Activated naive CD4-positive, alpha-beta T cell treated with anti-CD3 and anti-CD28 coated beads, Interleukin-2, amount 50 U/mL, for 24 hours (primary cell): ENCODE measurements at regions not wholly inside any gene's neighbourhood (a gene's known extent, or its start where the extent isn't known, plus 50 kb on each side); places are given as distances from the start of the nearest gene placed in this dataset.
"Not testable (repeated sequence)": the region's sequence is repeated elsewhere in the genome, so short reads cannot be mapped to it uniquely, and the experiment has no call there.

Source experiments
- H3K27ac Mint-ChIP-seq: one replicate; pipeline ENCODE4 v1.8.0; 2021; ENCODE audit warnings: mild to moderate bottlenecking, mixed read lengths
- H3K27me3 Mint-ChIP-seq: one replicate; pipeline ENCODE4 v1.8.0; 2021; ENCODE audit warnings: mixed read lengths
- H3K36me3 Mint-ChIP-seq: one replicate; pipeline ENCODE4 v1.8.0; 2021; ENCODE audit warnings: mixed read lengths
- H3K4me1 Mint-ChIP-seq: one replicate; pipeline ENCODE4 v1.8.0; 2021; ENCODE audit warnings: mixed read lengths
- H3K4me3 Mint-ChIP-seq: one replicate; pipeline ENCODE4 v1.8.0; 2021; ENCODE audit warnings: mild to moderate bottlenecking, mixed read lengths
- H3K9me3 Mint-ChIP-seq: one replicate; pipeline ENCODE4 v1.8.0; 2021; ENCODE audit warnings: mixed read lengths

- H3K9me3 Mint-ChIP-seq, result peaks cover 5% of the 10 kb centered on the region
- H3K27me3 Mint-ChIP-seq, result no peaks in the 10 kb centered on the region
- H3K27ac Mint-ChIP-seq, result no peak overlapping the region
- H3K4me3 Mint-ChIP-seq, result no peak overlapping the region
- H3K4me1 Mint-ChIP-seq, result no peaks in the 10 kb centered on the region
- H3K36me3 Mint-ChIP-seq, result no peaks in the 10 kb centered on the region
These were observed 162.4 kb downstream of the PCDH20 start for GRCh38 chr13:61253105-61253877.

- no peaks in the 10 kb centered on the region for H3K4me1 Mint-ChIP-seq
- no peak overlapping the region for H3K27ac Mint-ChIP-seq
- no peaks in the 10 kb centered on the region for H3K27me3 Mint-ChIP-seq
- no peaks in the 10 kb centered on the region for H3K9me3 Mint-ChIP-seq
- H3K4me3 Mint-ChIP-seq, result no peak overlapping the region
- no peaks in the 10 kb centered on the region for H3K36me3 Mint-ChIP-seq
These were observed 163.4 kb downstream of the PCDH20 start for GRCh38 chr13:61252213-61252612.

DNA sequence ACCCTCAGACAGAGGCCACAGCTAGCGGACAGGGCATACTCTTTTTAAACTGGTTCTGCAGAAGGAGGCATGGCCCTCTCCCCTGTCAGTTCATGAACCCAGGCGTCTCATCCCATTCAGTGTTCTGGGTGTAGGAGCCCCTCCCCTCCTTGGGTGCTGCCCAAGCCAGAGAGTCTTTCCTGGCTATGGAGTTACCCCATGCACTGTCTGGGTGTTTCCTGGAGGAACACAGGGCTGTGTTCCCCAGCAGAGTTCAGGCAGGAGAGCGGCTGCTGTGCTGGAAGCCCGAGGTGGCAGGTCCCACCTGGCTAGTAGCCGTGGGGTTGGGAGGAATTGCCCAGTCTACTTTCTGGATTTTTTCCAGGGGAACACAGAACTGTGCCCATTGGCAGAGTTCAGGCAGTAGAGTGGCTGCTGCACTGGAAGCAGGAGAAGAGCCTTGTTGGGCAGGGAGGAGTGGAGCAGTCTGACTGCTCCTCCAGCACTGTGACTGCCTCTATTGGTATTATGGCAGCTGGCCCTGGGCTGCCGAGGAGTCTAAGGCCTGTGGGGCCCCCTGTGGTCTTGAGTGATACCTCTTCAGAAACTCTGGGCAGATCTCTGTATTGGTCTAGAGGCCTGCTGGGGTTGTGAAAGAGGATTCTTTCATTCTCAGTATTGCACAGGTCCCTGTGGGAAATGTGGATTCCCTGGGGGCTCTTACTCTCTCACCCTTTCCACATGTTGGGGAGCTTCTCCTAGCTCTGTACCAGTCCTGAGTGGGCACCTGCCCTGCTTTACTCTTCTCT is 168.3 kb downstream of the PCDH20 start:
- H3K36me3 Mint-ChIP-seq, result no peaks in the 10 kb centered on the region
- peaks cover 16% of the 10 kb centered on the region for H3K9me3 Mint-ChIP-seq
- no peak overlapping the region for H3K27ac Mint-ChIP-seq
- no peaks in the 10 kb centered on the region for H3K4me1 Mint-ChIP-seq
- no peaks in the 10 kb centered on the region for H3K27me3 Mint-ChIP-seq
- no peak overlapping the region for H3K4me3 Mint-ChIP-seq

DNA sequence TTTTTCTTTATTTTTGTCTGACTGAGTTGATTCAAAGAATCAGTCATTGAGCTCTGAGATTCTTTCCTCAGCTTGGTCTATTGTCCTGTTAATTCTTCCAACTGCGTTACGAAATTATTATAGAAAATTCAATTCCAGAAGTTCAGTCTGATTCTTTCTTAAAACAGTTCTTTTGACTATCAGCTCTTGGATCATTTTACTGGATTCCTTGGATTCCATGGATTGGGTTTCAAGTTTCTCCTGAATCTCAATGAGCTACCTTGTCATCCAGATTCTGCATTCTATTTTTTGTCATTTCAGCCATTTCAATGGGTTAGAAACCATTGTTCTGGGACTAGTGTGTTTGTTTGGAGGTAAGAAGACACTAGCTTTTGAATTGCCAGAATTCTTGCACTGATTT is 169.3 kb downstream of the PCDH20 start:
- Mint-ChIP-seq H3K4me3 (no peak overlapping the region), H3K36me3 (no peaks in the 10 kb centered on the region), H3K4me1 (no peaks in the 10 kb centered on the region), H3K9me3 (peaks cover 16% of the 10 kb centered on the region), H3K27ac (no peak overlapping the region), H3K27me3 (no peaks in the 10 kb centered on the region)

DNA sequence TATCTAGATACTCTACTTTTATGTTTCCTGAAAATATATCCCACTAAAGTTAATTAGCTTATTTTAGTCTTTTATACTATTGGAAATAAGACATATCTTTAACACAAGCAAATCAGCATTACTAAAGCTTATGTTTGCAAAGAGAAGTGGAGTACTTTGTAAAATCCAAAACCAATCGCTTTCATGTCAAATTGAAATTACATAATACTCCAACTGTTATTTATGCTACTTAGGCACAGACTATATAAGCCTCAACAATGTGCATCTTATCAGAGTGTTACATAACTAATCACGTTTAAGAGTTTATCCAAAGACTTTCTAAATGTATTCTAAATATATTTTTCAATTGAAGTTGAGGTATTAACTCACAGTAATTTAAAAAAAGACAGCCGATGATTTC is 200.0 kb downstream of the PCDH20 start:
- no peak overlapping the region for H3K27ac Mint-ChIP-seq
- no peaks in the 10 kb centered on the region for H3K9me3 Mint-ChIP-seq
- H3K27me3 Mint-ChIP-seq, result no peaks in the 10 kb centered on the region
- no peaks in the 10 kb centered on the region for H3K4me1 Mint-ChIP-seq
- no peak overlapping the region for H3K4me3 Mint-ChIP-seq
- no peaks in the 10 kb centered on the region for H3K36me3 Mint-ChIP-seq

DNA sequence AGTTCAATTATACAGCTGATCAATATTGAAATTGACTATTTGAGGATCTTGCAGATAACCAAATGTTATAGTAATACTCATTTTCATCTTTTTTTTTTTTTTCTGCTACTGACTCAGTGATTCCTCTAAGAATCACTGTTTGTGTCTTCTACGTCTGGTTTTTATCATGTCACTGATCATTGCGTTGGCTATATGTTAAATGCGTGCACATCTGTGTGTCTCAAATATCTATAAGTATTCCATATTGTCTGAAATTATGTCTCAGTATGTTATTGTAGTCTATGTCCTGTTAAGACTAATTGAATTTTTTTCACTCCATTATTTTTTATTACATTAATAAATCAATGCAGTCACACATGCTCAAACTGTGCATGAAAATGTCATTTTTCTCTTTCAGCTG is 200.5 kb downstream of the PCDH20 start:
- Mint-ChIP-seq H3K27ac (no peak overlapping the region), H3K36me3 (no peaks in the 10 kb centered on the region), H3K9me3 (no peaks in the 10 kb centered on the region), H3K4me1 (no peaks in the 10 kb centered on the region), H3K27me3 (no peaks in the 10 kb centered on the region), H3K4me3 (no peak overlapping the region)

- H3K27me3 Mint-ChIP-seq, result no peaks in the 10 kb centered on the region
- H3K36me3 Mint-ChIP-seq, result no peaks in the 10 kb centered on the region
- no peaks in the 10 kb centered on the region for H3K9me3 Mint-ChIP-seq
- no peak overlapping the region for H3K4me3 Mint-ChIP-seq
- no peak overlapping the region for H3K27ac Mint-ChIP-seq
- no peaks in the 10 kb centered on the region for H3K4me1 Mint-ChIP-seq
These were observed 201.1 kb downstream of the PCDH20 start for GRCh38 chr13:61214551-61214950.

DNA sequence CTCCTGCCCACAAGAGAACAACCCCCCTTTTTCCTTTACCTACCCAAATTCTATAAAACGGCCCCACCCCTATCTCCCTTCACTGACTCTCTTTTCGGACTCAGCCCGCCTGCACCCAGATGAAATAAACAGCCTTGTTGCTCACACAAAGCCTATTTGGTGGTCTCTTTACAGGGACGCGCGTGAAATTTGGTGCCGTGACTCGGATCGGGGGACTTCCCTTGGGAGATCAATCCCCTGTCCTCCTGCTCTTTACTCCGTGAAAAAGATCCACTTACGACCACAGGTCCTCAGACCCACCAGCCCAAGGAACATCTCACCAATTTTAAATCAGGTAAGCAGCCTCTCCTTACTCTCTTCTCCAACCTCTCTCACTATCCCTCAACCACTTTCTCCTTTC is 209.8 kb downstream of the PCDH20 start:
- H3K4me1 Mint-ChIP-seq, H3K27me3 Mint-ChIP-seq, H3K9me3 Mint-ChIP-seq, H3K27ac Mint-ChIP-seq, H3K4me3 Mint-ChIP-seq, H3K36me3 Mint-ChIP-seq: not testable (repeated sequence)

DNA sequence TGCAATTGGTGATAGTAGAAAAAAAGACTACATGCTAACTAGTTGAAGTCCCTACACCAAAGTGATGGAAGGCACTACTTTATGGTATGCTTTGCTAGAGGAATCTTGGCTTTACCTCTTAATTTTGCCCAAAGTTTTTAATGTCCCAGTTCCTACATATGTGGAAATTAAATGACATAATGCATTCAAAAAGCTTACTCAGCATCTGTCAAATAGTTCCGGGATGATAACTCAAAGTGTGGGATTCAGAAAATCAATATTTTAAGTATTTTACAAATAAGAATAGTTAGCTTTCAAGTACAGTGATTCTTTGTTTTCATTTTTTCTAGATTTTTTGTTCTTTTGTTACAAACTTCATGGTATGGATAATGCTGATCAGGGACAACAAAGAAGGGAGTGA is 211.6 kb downstream of the PCDH20 start:
- no peaks in the 10 kb centered on the region for H3K4me1 Mint-ChIP-seq
- no peaks in the 10 kb centered on the region for H3K9me3 Mint-ChIP-seq
- no peak overlapping the region for H3K27ac Mint-ChIP-seq
- H3K36me3 Mint-ChIP-seq, result no peaks in the 10 kb centered on the region
- H3K27me3 Mint-ChIP-seq, result no peaks in the 10 kb centered on the region
- no peak overlapping the region for H3K4me3 Mint-ChIP-seq

DNA sequence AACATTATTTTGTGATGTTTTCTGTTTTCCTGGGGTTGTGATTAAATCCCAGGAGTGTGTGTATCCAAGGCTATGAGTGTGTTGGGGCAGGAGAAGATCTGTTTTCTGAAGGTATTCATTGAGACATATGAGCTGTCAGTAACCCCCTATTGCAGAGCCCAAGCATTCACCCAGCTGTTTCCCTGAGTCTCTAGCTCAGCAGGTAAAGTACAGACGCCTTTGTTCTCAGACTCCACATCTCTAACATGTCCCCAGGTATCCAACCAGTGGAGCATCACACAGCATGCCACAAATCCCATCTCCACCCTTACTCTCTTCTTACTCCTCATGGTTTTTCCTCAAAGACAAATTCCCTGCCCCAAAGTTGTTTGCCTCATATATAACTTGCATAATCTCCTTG is 213.6 kb downstream of the PCDH20 start:
- no peaks in the 10 kb centered on the region for H3K4me1 Mint-ChIP-seq
- H3K9me3 Mint-ChIP-seq, result no peaks in the 10 kb centered on the region
- no peak overlapping the region for H3K27ac Mint-ChIP-seq
- H3K27me3 Mint-ChIP-seq, result no peaks in the 10 kb centered on the region
- H3K36me3 Mint-ChIP-seq, result no peaks in the 10 kb centered on the region
- H3K4me3 Mint-ChIP-seq, result no peak overlapping the region

- Mint-ChIP-seq H3K27ac (no peak overlapping the region), H3K4me1 (no peaks in the 10 kb centered on the region), H3K36me3 (no peaks in the 10 kb centered on the region), H3K9me3 (peaks cover 5% of the 10 kb centered on the region), H3K27me3 (no peaks in the 10 kb centered on the region), H3K4me3 (no peak overlapping the region)
These were observed 222.8 kb downstream of the PCDH20 start for GRCh38 chr13:61192826-61193225.

DNA sequence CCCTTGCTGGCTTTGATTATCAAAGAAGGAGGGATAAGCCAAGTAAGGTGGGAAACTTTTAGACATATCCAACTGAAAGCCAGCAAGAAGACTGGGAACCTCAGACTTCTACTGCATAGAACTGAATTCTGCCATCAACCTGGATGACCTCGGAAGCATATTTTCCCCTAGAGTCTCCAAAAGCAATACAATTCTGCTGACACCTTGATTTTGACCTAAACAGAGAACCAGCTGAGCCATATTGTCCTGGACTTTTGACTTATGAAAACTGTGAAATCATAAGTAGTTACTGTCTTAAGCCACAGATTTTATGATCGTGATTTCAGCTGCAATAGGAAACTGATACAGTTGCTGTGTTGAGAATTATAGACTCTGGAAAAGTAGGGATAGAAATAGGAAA is 227.6 kb downstream of the PCDH20 start:
- H3K4me1 Mint-ChIP-seq, result no peaks in the 10 kb centered on the region
- no peak overlapping the region for H3K4me3 Mint-ChIP-seq
- H3K9me3 Mint-ChIP-seq, result peaks cover 7% of the 10 kb centered on the region
- no peaks in the 10 kb centered on the region for H3K27me3 Mint-ChIP-seq
- no peaks in the 10 kb centered on the region for H3K36me3 Mint-ChIP-seq
- no peak overlapping the region for H3K27ac Mint-ChIP-seq

DNA sequence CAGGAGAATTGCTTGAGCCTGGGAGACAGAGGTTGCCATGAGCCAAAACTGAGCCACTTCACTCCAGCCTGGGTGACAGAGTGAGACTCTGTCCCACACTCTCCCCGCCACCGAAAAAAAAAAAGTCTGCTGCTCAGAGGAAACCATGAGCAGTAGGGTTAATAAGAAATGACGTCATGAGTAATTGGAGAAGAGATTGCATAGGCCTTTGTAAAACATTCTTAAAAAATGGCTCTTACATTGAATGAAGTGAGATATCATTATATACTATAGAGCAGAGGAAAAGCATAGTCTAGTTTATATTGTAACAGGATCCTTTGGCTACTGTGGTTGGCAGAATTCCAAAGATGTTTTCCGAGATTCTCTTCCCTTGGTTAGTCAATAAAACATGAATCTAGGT is 228.2 kb downstream of the PCDH20 start:
- Mint-ChIP-seq H3K9me3 (peaks cover 7% of the 10 kb centered on the region), H3K27ac (no peak overlapping the region), H3K27me3 (no peaks in the 10 kb centered on the region), H3K4me3 (no peak overlapping the region), H3K4me1 (no peaks in the 10 kb centered on the region), H3K36me3 (no peaks in the 10 kb centered on the region)

DNA sequence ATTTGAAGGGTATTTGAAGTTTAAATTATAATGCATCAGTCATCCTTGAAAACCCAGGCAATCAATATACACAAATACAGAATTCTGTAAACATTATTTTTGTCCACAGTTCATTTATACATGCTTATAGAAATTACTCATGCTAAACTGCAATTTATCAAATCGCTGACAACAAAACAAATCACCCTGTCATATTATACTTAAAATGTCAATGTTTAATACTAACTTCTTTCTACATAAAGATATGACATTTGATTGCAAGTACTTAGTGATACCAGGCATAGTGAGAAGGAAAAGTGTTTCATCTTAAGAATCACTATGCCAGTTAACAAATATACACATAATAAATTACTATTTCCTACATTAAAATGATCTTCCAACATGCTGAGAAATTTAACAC is 232.0 kb downstream of the PCDH20 start:
- peaks cover 7% of the 10 kb centered on the region for H3K9me3 Mint-ChIP-seq
- no peaks in the 10 kb centered on the region for H3K36me3 Mint-ChIP-seq

DNA sequence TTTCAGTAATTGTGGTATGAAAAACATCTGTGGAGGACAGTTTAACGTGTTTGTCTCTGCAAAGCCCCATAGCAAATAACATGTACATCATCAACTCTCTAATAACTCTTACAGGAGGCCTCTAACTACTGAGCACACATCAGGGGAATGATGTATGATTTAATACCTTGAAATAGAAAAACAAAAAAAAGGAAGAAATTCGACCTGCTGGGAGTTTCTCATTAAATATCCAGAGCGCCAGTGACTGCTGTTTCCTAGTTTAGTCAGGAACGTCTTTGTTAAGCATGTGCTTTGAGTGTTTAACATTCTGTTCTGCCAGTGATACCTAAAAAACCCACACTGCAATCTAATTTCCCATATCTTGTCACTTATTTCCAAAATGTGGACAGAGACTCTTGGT is 235.4 kb downstream of the PCDH20 start:
- Mint-ChIP-seq H3K27ac (no peak overlapping the region), H3K27me3 (no peaks in the 10 kb centered on the region), H3K36me3 (no peaks in the 10 kb centered on the region), H3K4me3 (no peak overlapping the region), H3K9me3 (peaks cover 3% of the 10 kb centered on the region), H3K4me1 (no peaks in the 10 kb centered on the region)

More for the DNA sequence above, 232.0 kb downstream of the PCDH20 start:
- no peaks in the 10 kb centered on the region for H3K27me3 Mint-ChIP-seq
- no peaks in the 10 kb centered on the region for H3K4me1 Mint-ChIP-seq
- H3K4me3 Mint-ChIP-seq, result no peak overlapping the region
- no peak overlapping the region for H3K27ac Mint-ChIP-seq

DNA sequence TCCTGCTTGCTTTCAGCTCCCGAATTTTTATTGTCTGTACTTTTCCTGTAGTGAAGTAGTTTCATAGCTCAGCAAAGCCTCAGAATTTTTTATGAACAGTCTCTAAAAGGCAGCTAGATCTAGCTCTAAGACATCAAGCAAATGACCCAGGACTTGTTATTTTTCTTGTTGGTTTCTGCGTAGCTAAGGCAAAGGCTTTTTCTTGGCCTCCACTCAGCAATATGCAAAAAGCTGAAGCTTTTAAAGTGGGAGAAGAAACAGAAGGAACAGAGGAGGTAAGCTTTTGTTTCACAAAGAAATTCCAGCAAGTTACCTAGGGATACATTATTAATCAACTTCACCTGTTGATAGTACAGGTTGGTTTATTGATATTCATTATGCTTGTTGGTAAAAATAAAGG is 235.9 kb downstream of the PCDH20 start:
- H3K4me3 Mint-ChIP-seq, result no peak overlapping the region
- no peaks in the 10 kb centered on the region for H3K4me1 Mint-ChIP-seq
- H3K36me3 Mint-ChIP-seq, result no peaks in the 10 kb centered on the region
- H3K9me3 Mint-ChIP-seq, result no peaks in the 10 kb centered on the region
- H3K27me3 Mint-ChIP-seq, result no peaks in the 10 kb centered on the region
- no peak overlapping the region for H3K27ac Mint-ChIP-seq
